GM20431 (cell line): ENCODE measurements at regions not wholly inside any gene's neighbourhood (a gene's known extent, or its start where the extent isn't known, plus 50 kb on each side); places are given as distances from the start of the nearest gene placed in this dataset.

Experiments used
- in situ Hi-C: fragments of 300-500 bp; cut with MseI, MboI; formaldehyde crosslinking; loops from one replicate; pipeline ENCODE4 v1.15.0; 2020; ENCODE audit warnings: low sequenced_read_pairs; ENCODE audit not compliant: unreplicated experiment

GRCh38 chr6:50102676-50103075 is 52.9 kb upstream of the DEFB112 start:
- in situ Hi-C loops, result no loop called here

DNA sequence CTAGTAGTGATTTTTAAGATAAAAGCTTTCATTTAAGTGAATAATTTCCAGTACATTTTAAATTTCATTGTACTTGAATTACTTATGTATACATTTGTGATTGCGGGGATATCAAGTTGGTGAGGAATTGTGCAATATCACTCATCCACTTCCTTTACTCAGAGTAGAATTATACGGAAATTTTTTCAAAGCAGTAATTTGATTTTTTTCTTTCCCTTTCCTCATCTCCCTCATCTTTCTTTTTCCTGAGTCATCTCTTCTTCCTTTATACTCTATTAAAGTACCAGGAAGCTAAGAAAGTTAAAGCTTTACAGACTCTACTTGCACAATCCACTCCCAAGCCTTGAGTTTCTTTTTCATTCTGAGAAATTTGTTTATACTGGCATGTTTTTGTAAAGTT is 60.9 kb upstream of the DEFB112 start:
- in situ Hi-C loops, result no loop called here

DNA sequence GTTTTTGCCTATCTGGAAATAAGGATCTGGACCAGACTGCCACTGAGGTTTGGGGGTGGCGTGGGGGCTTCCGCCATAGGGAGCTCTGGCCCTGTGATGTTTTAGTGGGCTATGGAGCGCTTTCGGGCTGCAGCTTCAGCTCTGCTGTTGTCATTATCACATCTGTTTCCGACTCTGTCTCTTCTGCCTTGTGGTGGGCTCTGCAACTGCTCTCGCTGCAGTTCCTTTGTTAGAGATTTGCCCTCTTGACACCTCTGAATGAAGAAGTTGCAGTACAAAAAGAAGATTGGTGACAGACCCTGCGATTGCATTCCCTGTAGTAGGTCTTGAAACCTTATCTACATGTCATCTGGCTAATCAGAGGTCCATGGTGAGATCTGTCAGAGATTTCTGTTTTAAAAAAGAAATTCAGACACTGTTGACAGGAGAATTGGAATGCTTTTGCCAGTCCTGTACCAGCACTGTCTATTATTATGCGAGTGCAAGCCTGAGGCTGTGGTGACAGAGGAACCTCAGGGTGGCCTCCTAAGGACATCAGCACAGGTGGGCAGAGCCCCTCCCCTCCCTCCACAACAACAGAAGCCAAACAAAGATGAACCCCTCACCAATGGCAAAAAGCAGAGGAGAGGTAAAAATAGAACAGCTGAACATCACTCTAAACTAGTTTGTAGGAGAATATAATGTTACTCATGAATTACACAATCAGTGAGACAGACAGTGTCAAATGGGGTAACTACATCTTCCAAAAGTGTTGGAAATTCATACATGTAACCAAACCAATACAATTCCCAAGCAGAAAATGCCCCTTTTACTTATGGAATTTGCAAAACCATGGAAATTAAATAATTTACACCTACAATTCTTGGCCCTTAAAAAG is 63.5 kb upstream of the DEFB112 start:
- in situ Hi-C loops, result no loop called here

GRCh38 chr6:50116390-50116789 is 66.7 kb upstream of the DEFB112 start:
- in situ Hi-C loops, result no loop called here

DNA sequence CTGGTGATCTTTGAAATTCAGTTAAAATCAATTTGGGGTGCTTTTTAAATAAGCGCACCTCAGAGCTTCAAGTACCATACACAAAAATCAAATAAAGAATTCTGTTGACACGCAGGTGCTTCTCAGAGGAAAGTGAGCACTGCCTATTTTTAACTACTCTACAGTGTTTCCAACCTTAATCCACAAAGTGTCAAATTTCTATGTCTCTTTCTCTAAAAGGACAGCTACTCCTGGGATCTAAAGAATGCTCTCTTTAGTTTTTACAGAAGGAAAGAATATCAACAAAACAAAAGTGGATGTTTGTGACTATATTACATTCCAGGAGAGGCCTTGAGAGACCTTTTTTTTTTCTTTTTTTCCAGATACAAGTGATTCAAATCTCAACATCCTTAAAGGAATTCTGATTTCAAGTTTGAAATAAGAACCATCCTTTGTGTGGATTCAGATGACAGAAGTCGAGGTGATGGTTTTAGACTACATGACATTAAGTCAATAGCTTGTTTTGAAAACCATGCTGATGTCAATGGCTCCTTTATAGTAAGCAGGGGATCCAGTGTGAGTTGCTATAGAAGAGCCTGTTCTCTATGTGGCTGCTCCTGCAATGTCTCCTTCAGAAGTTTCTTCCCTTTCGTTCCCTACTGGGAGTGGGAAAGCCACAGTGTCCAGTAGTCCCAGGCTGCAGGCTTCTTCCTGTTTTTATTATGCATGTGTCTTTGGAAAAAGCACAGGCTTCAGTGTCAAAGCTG is 67.2 kb upstream of the DEFB112 start:
- in situ Hi-C loops, result no loop called here

DNA sequence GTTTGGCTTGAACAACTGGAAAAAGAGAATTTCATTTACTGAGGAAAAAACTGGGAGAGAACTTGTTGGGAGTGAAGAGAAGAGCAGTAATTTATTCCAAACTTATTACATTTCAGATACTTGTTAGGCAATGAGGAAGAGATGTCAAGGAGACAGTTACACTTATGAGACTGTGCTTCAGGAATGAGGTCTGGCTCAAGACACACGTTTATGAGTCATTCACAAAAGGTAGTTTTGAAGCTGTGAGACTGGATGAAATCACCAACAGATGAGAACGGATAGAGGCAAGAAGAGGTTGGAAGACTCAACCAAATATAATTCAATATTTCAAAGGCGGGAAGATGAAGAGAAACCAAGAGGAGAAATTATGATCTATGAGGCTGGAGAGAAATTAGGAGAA is 70.6 kb upstream of the DEFB112 start:
- in situ Hi-C loops, result no loop called here

- in situ Hi-C loops, result no loop called here
These were observed 74.0 kb upstream of the DEFB112 start for GRCh38 chr6:50123688-50124087.

GRCh38 chr6:50124572-50124971 is 74.8 kb upstream of the DEFB112 start:
- in situ Hi-C loops, result no loop called here

GRCh38 chr6:50128420-50129005 is 78.8 kb upstream of the DEFB112 start:
- in situ Hi-C loops, result loop anchor here (25.0 kb wide), 1 partner anchor 484 kb away; no protein-coding TSS in a partner anchor

DNA sequence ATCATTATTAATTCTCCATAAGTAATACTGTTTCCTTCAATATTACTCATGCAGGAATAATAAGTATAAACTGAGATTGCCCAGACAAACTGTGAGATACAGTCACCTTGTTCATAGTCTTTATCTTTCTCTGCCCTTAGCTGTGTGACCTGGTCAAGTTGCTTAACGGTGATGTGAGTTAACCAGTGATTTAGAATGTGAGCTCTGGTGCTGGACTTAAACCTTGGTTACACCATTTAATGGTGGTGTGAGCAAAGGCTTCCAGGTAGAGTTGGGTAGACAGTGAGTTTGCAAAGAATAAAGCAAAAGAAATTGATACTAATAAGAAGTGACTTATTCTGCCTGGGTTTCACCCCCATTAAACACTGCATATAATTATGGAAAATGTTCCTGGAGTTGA is 86.2 kb upstream of the DEFB112 start:
- in situ Hi-C loops, result loop anchor here (25.0 kb wide), 1 partner anchor 476 kb away; no protein-coding TSS in a partner anchor

- in situ Hi-C loops, result loop anchor here (25.0 kb wide), 1 partner anchor 471 kb away; no protein-coding TSS in a partner anchor
These were observed 91.4 kb upstream of the DEFB112 start for GRCh38 chr6:50141100-50141499.

DNA sequence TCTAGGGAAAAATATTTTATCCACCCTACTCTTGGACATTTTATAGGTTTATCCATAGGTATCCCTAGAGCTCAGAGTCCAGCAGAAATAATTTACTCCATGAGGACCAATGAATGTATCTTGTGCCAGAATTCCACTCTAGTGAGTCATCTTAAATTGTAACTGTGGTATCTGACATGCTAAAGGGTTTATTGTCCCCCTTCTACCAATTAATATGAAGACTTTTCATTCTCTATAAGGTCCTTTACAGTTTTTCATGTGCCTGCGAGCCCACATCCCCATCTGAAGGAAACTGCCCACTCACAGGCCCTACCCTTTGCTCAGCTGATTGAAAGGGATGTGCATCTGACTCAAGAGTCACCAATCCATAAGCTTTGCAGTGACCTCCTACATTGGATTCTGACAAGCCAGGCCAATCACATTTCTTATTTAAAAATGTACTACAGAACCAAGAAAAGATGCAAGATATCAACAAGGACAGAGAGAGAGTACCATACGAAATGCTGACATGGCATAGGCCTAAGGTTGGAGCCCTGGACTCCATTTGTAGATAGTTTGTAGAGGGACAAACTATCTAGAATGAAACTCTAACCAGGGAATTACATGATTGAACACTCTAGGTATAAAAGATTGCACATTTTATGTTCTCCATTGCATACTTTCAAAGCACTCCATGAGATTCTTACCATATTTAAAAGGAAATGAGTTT is 93.4 kb upstream of the DEFB112 start:
- in situ Hi-C loops, result loop anchor here (25.0 kb wide), 1 partner anchor 469 kb away; no protein-coding TSS in a partner anchor

DNA sequence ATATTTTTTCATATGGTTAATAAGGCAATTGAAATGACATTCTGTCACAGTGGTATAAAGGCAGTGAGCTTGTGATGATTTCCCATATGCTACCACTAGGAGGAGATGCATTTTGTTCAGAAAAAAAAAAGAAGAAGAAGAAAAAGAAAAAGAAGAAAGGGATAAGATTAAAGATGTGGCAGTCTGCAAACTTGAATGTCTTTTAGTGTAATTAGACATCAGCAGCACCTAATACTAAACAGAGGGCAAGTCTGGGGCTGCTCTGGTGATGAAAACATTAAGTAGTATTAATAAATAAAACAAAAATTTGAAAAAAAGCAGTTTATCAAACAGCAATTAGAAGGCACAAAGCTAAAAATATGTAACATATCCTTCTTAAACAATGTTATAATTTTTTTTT is 95.4 kb upstream of the DEFB112 start:
- in situ Hi-C loops, result loop anchor here (25.0 kb wide), 1 partner anchor 467 kb away; no protein-coding TSS in a partner anchor

GRCh38 chr6:50147371-50147770 is 97.6 kb upstream of the DEFB112 start:
- in situ Hi-C loops, result loop anchor here (25.0 kb wide), 1 partner anchor 465 kb away; no protein-coding TSS in a partner anchor

DNA sequence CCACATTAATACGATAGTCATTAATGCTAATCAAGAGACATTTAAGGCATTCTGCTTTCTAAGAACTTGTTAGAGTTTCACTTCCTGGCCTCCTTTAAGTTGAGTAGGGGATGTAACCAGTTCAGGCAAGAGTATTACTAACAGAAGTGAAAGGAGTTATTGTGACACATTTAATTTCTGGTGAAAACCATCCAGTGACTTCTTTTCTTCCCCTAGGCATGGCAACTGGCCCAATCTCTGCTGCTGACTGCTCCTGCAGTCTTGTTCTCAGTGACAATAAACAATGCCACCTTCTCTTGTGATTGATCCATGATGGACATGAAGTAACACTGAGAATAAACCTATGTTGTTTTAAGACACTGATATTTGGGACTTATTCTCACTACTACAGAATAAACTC is 130.9 kb upstream of the DEFB112 start:
- in situ Hi-C loops, result no loop called here

GRCh38 chr6:50185006-50185405 is 135.3 kb upstream of the DEFB112 start:
- in situ Hi-C loops, result no loop called here

- in situ Hi-C loops, result no loop called here
These were observed 137.7 kb upstream of the DEFB112 start for GRCh38 chr6:50187351-50187921.

DNA sequence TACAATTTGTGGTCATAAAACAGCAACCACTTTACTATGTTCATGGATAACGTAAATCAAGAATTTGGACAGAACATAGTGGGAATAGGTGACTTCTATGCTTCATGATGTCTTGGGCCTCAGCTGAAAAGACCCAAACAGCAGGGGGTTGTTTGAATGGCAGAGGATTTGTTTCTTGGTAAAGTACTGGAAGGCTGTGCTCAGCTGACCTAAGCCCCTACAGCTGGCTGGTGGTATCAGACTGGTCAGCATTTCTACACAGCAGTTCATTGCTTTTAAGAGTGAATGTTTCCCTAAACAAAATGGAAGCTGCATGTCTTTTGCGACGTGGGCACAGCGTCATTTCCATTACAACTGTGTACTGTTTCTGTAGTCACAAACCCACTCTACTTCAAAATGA is 148.5 kb upstream of the DEFB112 start:
- in situ Hi-C loops, result no loop called here

GRCh38 chr6:50202766-50203165 is 153.0 kb upstream of the DEFB112 start:
- in situ Hi-C loops, result no loop called here

GRCh38 chr6:50211582-50211981 is 161.9 kb upstream of the DEFB112 start:
- in situ Hi-C loops, result no loop called here
